SHP77 (cell line): ENCODE measurements at regions not wholly inside any gene's neighbourhood (a gene's known extent, or its start where the extent isn't known, plus 50 kb on each side); places are given as distances from the start of the nearest gene placed in this dataset.
A peak's percentile ranks its signal among the peaks of the same experiment; 100 is the strongest.
"Not testable (repeated sequence)": the region's sequence is repeated elsewhere in the genome, so short reads cannot be mapped to it uniquely, and the experiment has no call there.

Experiments used
- DNase-seq, 2 experiments: peaks; one replicate each; lab custom pipeline; 2025; lab: John Stamatoyannopoulos, UW

DNA sequence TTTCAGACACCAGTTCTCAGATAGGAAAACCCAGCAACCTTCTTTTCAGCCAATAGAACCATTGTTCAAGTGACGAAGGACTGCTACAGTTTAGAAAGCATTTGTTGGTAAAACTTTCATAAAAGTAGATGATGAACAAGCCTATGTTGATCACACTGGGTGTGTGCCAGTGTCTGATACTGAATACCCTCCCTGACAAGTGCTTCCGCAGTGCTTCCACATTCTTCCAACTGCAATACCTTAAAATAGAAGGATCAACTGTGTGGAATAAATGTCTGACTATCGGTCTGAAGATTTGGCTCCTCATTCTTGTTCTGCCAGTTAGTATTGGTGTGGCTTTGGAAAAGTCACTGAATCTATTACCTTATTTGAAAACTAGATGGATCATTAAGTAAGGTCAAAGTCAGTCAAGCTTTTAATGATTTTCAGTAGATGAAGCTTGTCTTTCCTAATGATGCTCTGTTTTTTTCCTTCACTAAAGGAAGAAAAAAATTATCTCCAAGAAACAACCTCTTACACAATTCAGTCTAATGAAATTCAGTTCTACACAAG is 479.4 kb upstream of the CBLB start:
- no peak for DNase-seq

DNA sequence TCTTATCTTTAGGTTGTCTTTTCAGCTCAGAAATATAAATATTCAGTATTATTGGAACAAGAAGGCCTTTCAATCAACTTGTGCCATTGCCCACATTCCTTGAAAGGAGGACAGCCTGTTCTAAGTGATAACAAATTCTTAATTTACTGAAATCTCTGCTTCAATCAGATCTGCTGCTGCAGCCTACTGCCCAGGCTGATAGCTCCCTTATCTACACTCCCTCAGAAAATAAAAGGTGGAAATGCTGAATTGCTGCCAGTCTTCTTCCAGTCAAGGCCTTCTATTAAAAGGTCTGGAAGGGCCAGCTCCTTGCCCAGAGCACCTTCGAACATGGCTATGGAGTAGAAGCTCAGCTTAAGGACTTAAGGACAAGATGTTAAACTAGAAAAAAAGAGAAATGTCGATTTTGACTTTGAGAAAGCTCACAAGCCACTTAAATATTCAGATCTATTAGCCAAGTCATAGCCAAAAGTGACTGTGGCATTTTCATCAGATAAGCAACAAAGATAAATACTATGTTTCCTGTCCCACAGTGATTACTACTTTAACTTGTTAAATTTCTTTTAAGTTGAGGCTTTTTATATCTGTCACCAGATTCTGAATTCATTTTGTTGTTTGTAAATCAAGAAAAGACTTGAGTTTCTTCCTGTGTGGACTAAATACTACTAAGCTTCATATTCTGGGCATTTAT is 480.5 kb upstream of the CBLB start:
- no peak for DNase-seq

DNA sequence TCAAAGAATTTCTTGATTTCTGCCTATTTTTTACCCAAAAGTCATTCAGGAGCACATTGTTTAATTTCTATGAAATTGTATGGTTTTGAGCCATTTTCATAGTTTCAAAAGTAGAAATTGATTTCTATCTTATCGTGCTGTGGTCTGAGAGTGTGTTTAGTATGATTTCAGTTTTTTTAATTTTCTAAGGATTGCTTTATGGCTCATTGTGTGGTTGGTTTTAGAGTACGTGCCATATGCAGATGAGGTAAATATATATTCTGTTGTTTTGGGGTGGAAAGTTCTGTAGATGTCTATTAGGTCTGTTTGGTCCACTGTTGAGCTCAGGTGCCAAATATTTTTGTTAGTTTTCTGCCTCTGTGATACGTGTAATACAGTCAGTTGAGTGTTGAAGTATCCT is 487.1 kb upstream of the CBLB start:
- DNase-seq: no peak

DNA sequence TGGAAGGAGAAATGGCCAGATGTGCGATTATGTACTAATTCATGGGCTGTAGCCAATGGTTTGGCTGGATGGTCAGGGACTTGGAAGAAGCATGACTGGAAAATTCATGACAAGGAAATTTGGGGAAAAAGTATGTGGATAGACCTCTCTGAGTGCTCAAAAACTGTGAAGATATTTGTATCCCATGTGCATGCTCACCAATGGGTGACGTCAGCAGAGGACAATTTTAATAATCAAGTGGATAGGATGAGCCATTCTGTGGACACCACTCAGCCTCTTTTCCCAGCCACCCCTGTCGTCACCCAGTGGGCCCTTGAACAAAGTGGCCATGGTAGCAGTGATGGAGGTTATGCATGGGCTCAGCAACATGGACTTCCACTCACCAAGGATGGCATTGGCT is 490.9 kb upstream of the CBLB start:
- DNase-seq: no peak

DNA sequence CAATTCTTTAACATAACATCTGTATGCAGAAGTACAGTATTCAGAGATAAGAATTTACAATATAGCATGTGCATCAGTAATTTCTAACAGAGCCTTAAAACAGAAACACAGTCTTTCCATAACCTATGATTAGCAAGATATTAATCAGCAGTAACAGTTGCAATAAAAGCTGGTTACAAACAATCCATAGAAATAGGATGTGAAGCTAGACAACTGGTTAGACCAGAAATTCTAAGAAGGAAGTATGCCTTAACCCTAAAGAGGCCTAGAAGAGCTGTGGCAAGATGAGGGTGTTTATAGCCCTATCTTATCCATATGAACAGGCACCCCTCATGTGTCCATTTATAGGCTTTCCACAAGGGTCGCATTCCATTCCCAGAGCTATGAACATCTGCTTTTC is 492.1 kb upstream of the CBLB start:
- DNase-seq: not testable (repeated sequence)

DNA sequence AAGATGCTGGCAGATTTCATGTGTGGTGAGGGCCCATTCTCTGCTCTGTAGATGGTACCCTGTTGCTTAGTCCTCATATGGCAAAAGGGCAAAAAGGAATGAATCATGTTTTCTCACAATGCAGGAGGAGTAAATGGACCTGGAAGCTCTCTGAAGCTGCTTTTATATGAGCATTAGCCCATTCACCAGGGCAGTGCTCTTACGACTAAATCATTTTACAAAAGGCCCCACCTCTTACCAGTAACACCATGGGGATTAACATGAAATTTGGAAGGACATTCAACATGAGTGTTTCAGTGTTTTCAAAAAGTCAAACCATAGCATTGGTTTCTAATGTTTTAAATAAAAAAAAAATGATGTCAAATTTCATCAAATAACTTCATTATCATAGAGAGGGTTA is 495.7 kb upstream of the CBLB start:
- DNase-seq: no peak

DNA sequence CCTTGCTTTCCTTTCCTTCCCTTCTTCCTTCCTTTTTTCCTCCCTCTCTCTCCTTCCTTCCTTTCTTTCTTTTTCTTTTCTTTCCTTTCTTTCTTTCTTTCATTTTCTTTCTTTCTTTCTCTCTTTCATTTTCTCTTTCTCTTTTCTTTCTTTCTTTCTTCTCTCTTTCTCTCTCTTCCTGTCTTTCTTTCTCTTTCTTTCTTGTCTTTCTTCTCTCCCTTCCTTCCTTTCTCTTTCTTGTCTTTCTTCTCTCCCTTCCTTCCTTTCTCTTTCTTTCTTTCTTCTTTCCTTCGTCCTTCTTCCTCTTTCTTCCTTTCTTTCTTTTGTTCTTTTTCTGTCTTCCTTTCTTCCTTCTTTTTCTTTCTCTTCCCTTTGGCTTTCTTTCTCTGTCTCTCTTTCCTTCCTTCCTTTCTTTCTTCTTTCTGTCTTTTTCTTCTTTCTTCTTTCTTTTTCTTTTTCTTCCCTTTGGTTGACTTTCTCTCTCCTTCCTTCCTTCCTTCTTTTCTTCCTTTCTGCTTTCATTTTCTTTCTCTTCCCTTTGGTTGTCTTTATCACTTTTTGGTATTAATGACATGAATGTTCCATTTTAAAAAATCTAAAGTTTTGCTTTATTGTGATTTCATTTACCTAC is 496.4 kb upstream of the CBLB start:
- no peak for DNase-seq

DNA sequence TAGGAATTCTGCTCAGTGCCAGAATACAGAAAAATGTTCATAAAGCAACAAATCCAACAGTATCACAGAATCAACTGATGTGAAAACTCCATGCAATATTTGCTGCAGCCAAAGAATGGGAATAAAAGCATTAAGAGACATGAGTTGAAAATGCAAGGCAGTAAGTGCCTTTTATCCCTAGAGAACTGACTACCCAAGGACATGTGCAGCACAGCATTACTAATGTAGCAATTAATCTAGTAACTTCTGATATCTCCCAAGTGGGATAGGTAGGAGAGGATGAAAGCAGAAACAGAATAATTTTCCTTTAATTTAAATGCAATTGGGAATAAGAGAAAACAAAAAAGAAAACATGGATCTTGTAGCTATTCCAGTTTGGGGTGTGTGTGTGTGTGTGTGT is 497.5 kb upstream of the CBLB start:
- DNase-seq: no peak

DNA sequence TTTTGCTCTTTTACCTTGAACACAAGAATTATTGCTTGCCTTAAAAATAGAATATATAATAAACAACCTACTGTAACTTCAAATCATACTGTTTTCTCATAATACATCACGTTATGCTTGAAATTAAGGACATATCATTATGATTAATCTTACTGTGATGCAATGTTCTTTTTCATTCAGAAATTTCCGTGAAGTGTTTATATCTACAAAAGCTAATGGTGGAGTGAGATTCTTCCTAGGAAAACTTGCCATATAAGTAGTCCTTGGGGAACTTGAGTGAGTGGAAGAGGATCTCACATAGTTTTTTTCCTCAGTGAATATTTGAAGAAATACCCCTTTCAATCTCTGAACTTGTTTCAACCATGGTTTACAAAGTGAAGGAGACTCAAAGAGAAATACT is 498.7 kb upstream of the CBLB start:
- no peak for DNase-seq

DNA sequence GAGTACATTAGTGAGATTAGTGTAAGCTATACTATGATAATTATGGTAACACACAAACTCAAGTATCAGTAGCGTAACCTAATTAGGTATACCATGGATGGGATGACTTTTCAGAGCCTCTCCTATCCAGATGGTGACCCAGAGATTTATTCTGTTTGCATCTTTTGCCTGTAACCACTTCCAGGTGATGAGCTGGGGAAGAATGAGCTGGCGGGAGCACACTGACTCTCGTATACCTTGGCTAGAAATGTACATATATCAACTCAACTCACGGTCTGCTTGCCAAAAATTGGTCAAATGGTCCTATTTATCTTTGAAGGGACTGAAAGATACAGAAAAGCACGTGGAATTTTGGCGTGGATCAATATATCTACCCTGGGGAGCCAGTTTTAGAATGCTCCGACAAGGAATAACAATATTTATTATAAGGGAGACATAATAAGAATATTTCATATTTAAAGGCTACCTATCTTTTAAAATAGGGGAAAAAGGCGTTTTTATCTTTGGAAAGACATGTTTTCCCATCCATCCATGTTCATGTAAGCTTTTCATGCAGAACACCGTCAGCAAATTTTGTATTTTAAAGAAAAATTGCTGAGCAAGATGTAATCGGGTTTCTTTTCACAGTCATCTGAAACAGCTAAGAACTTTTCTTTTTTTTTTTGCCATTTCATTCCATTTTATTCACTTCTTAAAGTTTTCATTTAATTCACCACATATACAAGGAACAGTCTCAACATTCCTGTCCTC is 502.6 kb upstream of the CBLB start:
- DNase-seq: no peak

DNA sequence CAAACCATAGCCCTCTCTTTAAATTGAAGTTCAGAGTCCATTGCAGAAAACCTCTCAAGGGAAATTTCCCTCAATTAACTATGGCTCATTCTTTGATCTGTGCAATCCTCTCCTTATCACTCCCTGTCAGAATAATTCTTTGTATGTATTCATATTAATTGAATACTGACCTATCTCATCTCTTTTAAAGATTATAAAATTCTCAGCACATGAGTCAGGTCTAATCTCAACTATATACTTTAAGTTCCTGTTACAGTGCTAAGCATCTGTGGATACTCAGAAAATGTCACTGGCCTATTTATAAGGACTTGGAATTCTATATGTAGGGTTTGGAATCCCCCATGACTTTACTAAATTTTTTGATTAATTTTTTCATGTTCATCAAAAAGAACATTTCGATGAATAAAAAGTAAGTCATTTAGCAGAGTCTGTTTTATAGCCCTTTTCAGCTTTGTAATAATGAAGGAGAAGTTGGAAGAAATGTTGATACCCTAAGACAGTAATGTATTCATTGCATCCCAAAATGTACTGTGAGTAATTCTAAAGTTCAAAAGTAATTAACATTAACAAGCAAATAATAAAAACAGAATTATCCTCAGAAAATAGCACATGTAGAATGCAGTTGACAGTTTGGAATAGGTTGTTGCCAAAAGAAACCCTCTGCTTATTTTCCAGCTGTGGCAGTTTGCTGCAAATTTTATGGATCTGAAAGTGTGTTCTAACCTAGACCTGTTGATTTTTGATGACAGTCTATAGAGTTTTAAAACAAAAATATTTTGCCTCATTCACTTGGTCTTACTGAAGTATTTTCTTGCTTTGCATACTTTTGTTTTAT is 503.4 kb upstream of the CBLB start:
- no peak for DNase-seq

DNA sequence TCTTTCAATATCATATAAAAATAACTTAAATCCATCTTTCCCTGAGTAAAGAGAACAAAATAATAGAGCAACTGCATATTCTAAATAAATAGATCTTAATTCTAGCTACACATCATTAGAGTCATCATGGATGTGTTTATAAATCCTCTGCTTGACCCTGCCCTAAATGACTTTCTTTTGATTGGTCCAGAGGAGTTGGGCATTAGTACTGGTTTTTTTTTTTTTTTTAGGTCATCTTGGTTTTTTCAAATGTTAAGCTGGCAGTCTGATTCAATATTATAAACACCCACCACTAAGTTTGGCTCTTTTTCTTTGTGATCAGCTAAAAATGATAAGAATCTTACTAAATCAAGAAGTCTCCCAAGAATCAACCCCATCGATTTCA is 504.0 kb upstream of the CBLB start:
- no peak for DNase-seq

DNA sequence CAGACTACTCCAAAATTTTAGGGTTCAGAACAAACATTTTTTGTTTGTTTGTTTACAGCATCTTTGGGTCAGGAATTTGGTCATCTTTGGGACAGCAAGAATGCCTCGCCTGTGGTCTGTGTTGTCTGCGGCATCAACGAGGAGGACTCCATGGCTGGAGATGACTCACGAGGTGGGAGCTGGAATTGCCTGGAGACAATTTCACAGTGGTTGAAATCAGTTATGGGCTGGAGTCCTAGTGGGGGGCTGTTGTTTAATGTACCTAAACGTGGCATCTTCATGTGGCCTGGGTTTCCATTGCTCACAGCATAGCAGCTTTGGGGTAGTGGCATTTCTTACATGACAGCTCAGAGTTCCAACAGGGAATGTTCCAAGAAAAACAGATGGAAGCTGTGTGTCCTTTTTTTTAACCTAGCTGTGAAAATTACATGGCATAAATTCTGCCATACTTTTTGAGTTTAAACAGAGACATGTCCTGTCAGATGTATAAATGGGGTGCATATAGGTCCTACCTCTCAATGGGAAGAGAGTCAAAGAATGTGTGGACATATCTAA is 507.3 kb upstream of the CBLB start:
- DNase-seq: no peak

DNA sequence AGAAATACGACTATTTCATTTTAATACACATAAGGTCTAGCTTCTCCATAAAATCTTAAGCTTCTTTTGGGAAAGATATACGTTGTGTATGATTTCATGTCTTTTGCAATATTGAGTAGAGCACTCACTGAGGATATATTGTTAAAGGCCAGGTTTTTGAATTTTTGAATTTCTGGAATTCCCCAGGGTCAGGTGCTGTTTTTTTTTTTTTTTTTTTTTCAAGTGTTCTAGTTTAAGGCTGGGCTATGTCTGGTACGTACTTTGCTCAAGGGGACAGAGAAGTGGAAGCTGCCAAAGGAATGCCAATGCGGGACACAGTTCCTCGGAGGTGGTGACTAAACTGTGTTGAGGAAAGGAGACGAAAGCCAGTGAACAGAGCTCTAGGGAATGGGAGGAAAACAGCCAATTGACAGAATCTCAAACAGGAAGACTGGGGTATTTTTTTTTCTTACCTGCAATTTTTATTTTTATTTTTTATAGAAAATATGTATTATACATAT is 510.5 kb upstream of the CBLB start:
- no peak for DNase-seq

DNA sequence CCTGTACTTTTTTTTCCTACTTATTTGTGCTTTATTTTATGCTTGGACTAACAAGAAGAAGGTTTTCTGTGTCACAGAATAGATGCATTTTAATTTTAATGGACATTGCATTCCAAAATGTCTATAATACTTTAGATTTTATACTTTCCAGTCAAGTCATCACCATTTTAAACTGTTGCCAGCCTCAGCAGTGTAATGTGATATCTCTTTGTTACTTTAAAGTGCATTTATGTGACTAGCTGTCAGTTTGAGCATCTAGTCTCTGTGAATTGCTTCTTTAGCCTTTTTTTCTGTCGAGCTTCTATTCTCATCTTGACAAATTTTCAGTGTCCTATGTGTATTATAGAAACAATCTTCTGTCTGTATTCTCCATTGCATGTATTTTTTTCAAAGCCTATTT is 511.4 kb upstream of the CBLB start:
- DNase-seq: no peak

DNA sequence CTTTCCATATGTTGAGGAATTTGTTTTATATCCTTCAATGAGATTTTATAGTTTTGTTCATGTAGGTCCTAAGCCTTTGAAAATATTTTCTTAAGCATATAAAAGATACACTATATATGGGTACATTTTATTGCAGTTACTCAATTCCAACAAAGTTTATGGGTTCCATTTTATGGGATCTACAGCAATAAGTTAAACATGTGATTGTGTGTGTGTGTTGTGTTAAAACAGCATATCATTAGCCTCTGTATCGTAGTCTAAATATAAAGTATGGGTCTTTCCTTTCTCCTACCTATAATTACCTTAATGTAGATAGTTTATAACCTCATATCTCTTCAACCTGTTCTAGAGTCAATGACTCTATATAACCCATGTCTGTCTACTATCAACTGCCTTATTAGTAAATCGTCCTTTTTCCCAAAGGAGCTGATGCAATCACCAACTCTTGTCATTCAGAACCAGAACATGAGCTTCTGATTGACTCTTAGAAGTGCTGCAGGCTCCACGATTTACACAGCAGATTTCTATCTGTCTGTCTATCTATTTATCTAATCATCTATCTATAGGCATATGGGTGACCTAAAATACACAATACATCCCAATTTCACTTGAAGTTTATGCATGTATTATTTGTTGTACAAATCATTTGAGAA is 512.6 kb upstream of the CBLB start:
- DNase-seq: no peak

DNA sequence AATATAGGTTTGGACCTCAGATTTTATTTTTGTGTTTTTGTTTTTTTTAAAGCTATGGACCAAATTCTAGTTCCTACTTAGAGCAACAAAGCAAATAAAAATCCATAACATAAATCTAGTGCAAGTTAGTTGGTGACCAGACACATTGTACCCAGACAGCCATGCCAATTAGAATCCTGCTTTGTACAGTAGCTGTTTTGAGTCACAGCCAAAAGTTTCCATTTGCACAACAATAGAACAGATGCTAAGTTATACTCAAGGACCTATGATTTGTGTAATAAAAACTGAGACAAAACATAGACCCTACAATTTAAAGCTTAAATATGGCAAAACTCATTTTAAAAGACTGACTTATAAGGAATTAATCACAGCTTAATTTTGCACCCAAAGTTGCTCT is 513.1 kb upstream of the CBLB start:
- DNase-seq: peak; percentile 1 to 18

DNA sequence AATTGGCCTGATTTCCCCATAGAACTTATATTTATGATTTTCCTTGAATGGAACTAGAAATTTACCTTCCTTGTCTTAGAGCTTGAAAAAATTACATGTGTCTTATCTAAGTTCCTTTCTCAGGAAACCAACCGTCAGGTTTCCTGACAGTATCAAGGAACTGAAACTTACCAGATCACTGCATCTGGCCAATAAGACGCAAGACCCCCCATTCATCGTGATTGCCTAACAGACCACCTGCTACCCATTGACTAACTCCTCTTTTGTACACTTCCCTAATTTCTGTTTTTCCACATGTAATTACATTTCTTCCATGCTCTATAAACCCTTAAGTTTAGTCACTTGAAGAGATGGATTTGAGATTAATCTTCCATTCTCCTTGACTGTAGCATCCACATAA is 517.2 kb upstream of the CBLB start:
- DNase-seq: no peak

DNA sequence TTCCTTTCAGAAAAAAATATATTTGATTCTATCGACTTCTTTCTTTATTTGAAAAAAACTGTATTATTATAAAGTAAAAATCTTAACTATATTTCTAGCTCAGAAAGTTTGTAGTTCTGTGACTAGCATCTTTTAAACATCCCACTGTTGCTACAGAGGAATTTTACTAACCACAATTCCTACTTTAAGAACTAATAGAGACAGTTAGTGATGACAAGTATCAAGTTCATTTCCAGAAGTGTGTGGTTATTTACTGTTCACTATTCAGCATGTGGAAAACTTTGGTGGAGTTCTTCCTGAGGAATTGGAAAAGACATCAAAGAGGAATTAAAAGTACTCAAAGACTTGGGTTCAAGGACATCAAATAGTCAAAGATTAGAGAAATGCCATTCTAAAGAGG is 524.1 kb upstream of the CBLB start:
- DNase-seq: no peak

DNA sequence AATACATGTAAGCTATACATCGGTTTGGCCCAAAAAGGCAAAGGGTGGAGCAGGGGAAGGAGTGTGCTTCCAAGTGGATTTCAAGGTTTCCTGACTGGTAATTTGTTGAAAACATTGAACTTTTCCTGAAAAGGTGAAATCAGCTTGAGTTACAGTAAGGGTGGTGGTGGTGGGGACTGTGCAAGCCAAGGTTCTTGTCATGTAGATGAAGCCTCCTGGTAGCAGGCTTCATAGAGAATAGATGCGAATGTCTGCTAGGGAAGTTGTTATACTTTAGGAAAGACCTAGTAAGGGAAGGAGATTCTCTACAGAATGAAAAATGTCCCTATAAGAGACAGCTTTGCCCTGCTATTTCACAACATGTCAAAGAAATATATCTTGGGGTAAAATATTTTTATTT is 528.2 kb upstream of the CBLB start:
- DNase-seq: no peak

DNA sequence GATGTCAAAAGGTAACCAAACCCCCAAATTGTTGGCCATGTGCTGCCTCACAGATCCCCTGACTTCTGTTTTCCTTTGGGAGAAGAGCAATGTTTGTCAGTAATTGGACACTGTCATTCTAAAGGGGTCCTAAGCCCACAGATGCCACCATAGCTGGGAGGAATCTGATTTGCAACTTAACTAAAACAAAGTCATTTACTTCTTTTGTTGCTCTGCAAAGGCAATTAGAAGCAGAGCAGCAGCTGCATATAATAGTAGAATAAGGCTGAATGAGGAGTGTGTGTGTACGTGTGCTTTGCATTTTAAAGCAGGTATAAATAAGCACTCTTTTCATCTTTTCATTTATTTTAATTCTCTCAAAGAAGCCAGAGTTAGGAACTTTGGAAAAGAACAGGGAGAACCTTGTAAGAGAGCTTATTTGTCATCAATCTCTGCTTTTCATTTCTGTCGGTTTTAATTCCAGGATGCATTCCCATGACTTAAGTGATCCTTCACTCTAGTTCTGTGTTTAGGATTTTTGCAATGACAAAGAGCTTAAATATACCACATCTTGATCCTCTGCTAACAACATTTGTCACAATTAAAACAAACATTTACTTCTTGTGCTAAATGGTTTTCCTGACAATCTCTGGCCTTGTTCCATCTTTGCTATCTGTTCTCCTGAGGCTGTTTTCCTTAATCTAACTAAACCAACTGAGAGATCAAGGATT is 530.2 kb upstream of the CBLB start:
- DNase-seq: no peak
